ENCODE measurements at regions not wholly inside any gene's neighbourhood (a gene's known extent, or its start where the extent isn't known, plus 50 kb on each side); places are given as distances from the start of the nearest gene placed in this dataset.

GRCh38 chr4:151883747-151884146 lies 122.9 kb upstream of the GATB start:
- TF ChIP-seq CTCF (conservative IDR thresholded peaks at IDR 0.05; ENCODE audit: low read length) (no peak), EZH2phosphoT487 (IDR thresholded peaks at IDR 0.05; ENCODE audit: borderline replicate concordance) (no peak)

Measured in Loucy (cell line).